HCT116 (cell line): ENCODE measurements at regions not wholly inside any gene's neighbourhood (a gene's known extent, or its start where the extent isn't known, plus 50 kb on each side); places are given as distances from the start of the nearest gene placed in this dataset.

Experiments used
- ATAC-seq: fragments of 200-7000 bp; cut with Tn5 transposase; 2 replicates; pipeline ENCODE4 v1.9.1; 2020; ENCODE audit warnings: mild to moderate bottlenecking, moderate library complexity
- BruUV-seq: library from RNA; stranded (reverse); fragments of 400-500 nt; replicated peaks from 2 replicates; lab custom pipeline; 2021; lab: Mats Ljungman, UMichigan
- CTCF ChIA-PET: fragments of 300-600 bp; sonication (Branson Sonifier 250); formaldehyde crosslinking; loops from one replicate; lab custom pipeline; 2021; ENCODE audit warnings: antibody characterized with exemption; lab: Charles Lee
- POLR2A ChIA-PET: fragments of 300-600, 350-600 bp; sonication (Branson Sonifier 250); formaldehyde crosslinking; loops from one replicate; lab custom pipeline; 2021; ENCODE audit warnings: antibody characterized with exemption; lab: Charles Lee
- RAD21 ChIA-PET, 2 experiments: fragments of 300-600 bp; sonication (Branson Sonifier 250); formaldehyde crosslinking; loops; one replicate each; lab custom pipeline; 2023; ENCODE audit warnings: low total read pairs in 2 of 2; ENCODE audit not compliant: uncharacterized antibody in 2 of 2, unreplicated experiment in 2 of 2, low non-redundant PET in 1 of 2; lab: Charles Lee
- DNase-seq: peaks from one replicate; pipeline ENCODE4 v3.0.0-alpha.2; 2010; ENCODE audit warnings: low read depth, low spot score
- H2AFZ ChIP-seq: fragments of 200-600 bp; shearing (Covaris generic), sonication (generic); 2 replicates; pipeline ENCODE4 v1.6.1; 2017; ENCODE audit warnings: low read depth, mixed run types, mixed read lengths, antibody characterized with exemption, low read length; ENCODE audit not compliant: poor library complexity, severe bottlenecking
- H3K27ac ChIP-seq: 2 replicates; pipeline ENCODE4 v1.5.1; 2012; ENCODE audit warnings: low read depth, low read length
- H3K27me3 ChIP-seq: fragments of 200-600 bp; sonication (generic); 2 replicates; pipeline ENCODE4 v1.6.1; 2016; ENCODE audit warnings: mixed run types, low read length, mixed read lengths; ENCODE audit not compliant: insufficient read depth
- H3K36me3 ChIP-seq, 2 experiments: fragments of 200-500 bp in 1 of 2; fragments of 200-600 bp in 1 of 2; sonication (Bioruptor generic) in 1 of 2; sonication (generic) in 1 of 2; 2 replicates each; pipeline versions ENCODE4 v1.5.1 to v1.6.1; 2014 to 2016; ENCODE audit warnings: low read length in 2 of 2, inconsistent platforms in 1 of 2, mixed read lengths in 1 of 2, mixed run types in 1 of 2; ENCODE audit not compliant: insufficient read depth in 2 of 2, control insufficient read depth in 1 of 2
- H3K4me1 ChIP-seq, 2 experiments: fragments of 200-600 bp in 1 of 2; sonication (generic) in 1 of 2; 2 replicates each; pipeline versions ENCODE4 v1.5.1 to v1.6.1; 2012 to 2017; ENCODE audit warnings: low read length in 2 of 2, inconsistent platforms in 1 of 2, mild to moderate bottlenecking in 1 of 2, mixed read lengths in 1 of 2, mixed run types in 1 of 2, moderate library complexity in 1 of 2; ENCODE audit not compliant: insufficient read depth in 2 of 2, control insufficient read depth in 1 of 2
- H3K4me2 ChIP-seq: fragments of 200-600 bp; sonication (generic); 2 replicates; pipeline ENCODE4 v1.6.1; 2017; ENCODE audit warnings: mixed run types, low read length, mixed read lengths
- H3K4me3 ChIP-seq, 2 experiments: fragments of 200-600 bp in 1 of 2; sonication (generic) in 1 of 2; replicated peaks in 1 of 2; 2 replicates each; pipeline ENCODE4 v1.5.1; 2011 to 2016; ENCODE audit warnings: low read length in 2 of 2, control low read depth in 1 of 2, low read depth in 1 of 2, mild to moderate bottlenecking in 1 of 2, mixed read lengths in 1 of 2, mixed run types in 1 of 2
- H3K79me2 ChIP-seq: fragments of 200-600 bp; sonication (generic); 2 replicates; pipeline ENCODE4 v1.6.1; 2017; ENCODE audit warnings: mild to moderate bottlenecking, mixed run types, low read length, moderate library complexity, mixed read lengths; ENCODE audit not compliant: insufficient read depth
- H3K9ac ChIP-seq: fragments of 200-600 bp; sonication (generic); 2 replicates; pipeline ENCODE4 v1.6.1; 2016; ENCODE audit warnings: low read length, mixed read lengths
- H3K9me2 ChIP-seq: fragments of 200-600 bp; sonication (generic), shearing (Covaris generic); 2 replicates; pipeline ENCODE4 v1.6.1; 2017; ENCODE audit warnings: mixed run types, mild to moderate bottlenecking, moderate library complexity; ENCODE audit not compliant: insufficient read depth
- H3K9me3 ChIP-seq, 2 experiments: fragments of 200-500 bp in 1 of 2; fragments of 200-600 bp in 1 of 2; sonication (Bioruptor generic) in 1 of 2; sonication (generic) in 1 of 2; 2 replicates each; pipeline ENCODE4 v1.6.1; 2014 to 2017; ENCODE audit warnings: low read length in 2 of 2, mixed read lengths in 2 of 2, inconsistent platforms in 1 of 2, low read depth in 1 of 2, mild to moderate bottlenecking in 1 of 2, mixed run types in 1 of 2, moderate library complexity in 1 of 2; ENCODE audit not compliant: control insufficient read depth in 1 of 2, insufficient read depth in 1 of 2
- H4K20me1 ChIP-seq: fragments of 200-600 bp; sonication (generic), shearing (Covaris generic); 2 replicates; pipeline ENCODE4 v1.6.1; 2017; ENCODE audit warnings: mixed run types, mild to moderate bottlenecking, moderate library complexity; ENCODE audit not compliant: insufficient read depth
- CBX3 ChIP-seq: IDR thresholded peaks from 2 replicates; pipeline ENCODE4 v1.6.1; 2012; ENCODE audit warnings: low read depth
- CEBPB ChIP-seq: IDR thresholded peaks from 2 replicates; pipeline ENCODE4 v1.6.1; 2012; ENCODE audit warnings: low read depth
- EGR1 ChIP-seq: IDR thresholded peaks from 2 replicates; pipeline ENCODE4 v1.6.1; 2012; ENCODE audit warnings: low read depth
- ELF1 ChIP-seq: IDR thresholded peaks from 2 replicates; pipeline ENCODE4 v1.6.1; 2012; ENCODE audit warnings: low read depth, borderline replicate concordance
- EZH2phosphoT487 ChIP-seq: fragments of 200-600 bp; IDR thresholded peaks from 2 replicates; pipeline ENCODE4 v1.6.1; 2018; ENCODE audit warnings: antibody characterized with exemption, borderline replicate concordance
- JUND ChIP-seq: IDR thresholded peaks from 2 replicates; pipeline ENCODE4 v1.6.1; 2012
- MAX ChIP-seq: IDR thresholded peaks from 2 replicates; pipeline ENCODE4 v1.6.1; 2012
- POLR2AphosphoS5 ChIP-seq: IDR thresholded peaks from 2 replicates; pipeline ENCODE4 v1.6.1; 2011; ENCODE audit warnings: mild to moderate bottlenecking, low read depth, low read length, moderate library complexity
- RAD21 ChIP-seq: IDR thresholded peaks from 2 replicates; pipeline ENCODE4 v1.6.1; 2012; ENCODE audit warnings: low read depth, mild to moderate bottlenecking
- REST ChIP-seq: IDR thresholded peaks from 2 replicates; pipeline ENCODE4 v1.6.1; 2012; ENCODE audit warnings: low read depth
- SIN3A ChIP-seq: IDR thresholded peaks from 2 replicates; pipeline ENCODE4 v1.6.1; 2012; ENCODE audit warnings: low read depth
- ZBTB33 ChIP-seq: IDR thresholded peaks from 2 replicates; pipeline ENCODE4 v1.6.1; 2011; ENCODE audit warnings: mild to moderate bottlenecking, low read length, moderate library complexity; ENCODE audit not compliant: insufficient replicate concordance; ENCODE audit errors: extremely low read depth
- intact Hi-C: fragments of 100-400 bp; cut with micrococcal nuclease; formaldehyde crosslinking; loops from 2 replicates; pipeline ENCODE4 v1.10.0; 2022

GRCh38 chr9:73617586-73617985 lies 465.9 kb downstream of the ANXA1 start:
- Histone ChIP-seq H3K27ac (no peak overlapping the region), H3K9me2 (no peaks in the 10 kb centered on the region), H2AFZ (no peak overlapping the region), H3K4me3 (no peak overlapping the region), H3K9me3 (no peaks in the 10 kb centered on the region), H3K27me3 (no peaks in the 10 kb centered on the region), H3K79me2 (no peaks in the 10 kb centered on the region), H3K9ac (no peak overlapping the region), H4K20me1 (no peaks in the 10 kb centered on the region), H3K4me1 (no peaks in the 10 kb centered on the region), H3K4me2 (no peak overlapping the region), H3K36me3 (no peaks in the 10 kb centered on the region)
- intact Hi-C loops: no loop called here
- POLR2A ChIA-PET: no interaction called here
- no peak for TF ChIP-seq MAX
- TF ChIP-seq EGR1: no peak
- no peak for TF ChIP-seq SIN3A
- TF ChIP-seq CEBPB: no peak
- no peak for TF ChIP-seq EZH2phosphoT487
- no peak for TF ChIP-seq JUND
- no peak for TF ChIP-seq ZBTB33
- TF ChIP-seq CBX3: no peak
- TF ChIP-seq REST: no peak
- no peak for TF ChIP-seq POLR2AphosphoS5
- no peak for TF ChIP-seq RAD21
- no peak for TF ChIP-seq ELF1
- RAD21 ChIA-PET: no interaction called here
- ATAC-seq (no peak), DNase-seq (no peak)
- CTCF ChIA-PET: no interaction called here
- no TSS peak for BruUV-seq
